ENCODE measurements at regions not wholly inside any gene's neighbourhood (a gene's known extent, or its start where the extent isn't known, plus 50 kb on each side); places are given as distances from the start of the nearest gene placed in this dataset.

- DNase-seq (no peak), ATAC-seq (no peak)
- no peaks in the 10 kb centered on the region for H3K4me1 ChIP-seq
- intact Hi-C loops (cut with DNase I) = no loop called here
- H3K36me3 ChIP-seq = no peaks in the 10 kb centered on the region
- no peak for TF ChIP-seq CTCF (IDR thresholded peaks at IDR 0.05)
- H3K9me3 ChIP-seq = no peaks in the 10 kb centered on the region
- no peak overlapping the region for H3K27ac ChIP-seq
- no peaks in the 10 kb centered on the region for H3K27me3 ChIP-seq
- H3K4me3 ChIP-seq = no peak overlapping the region
These were observed 660.5 kb downstream of the TOX3 start for GRCh38 chr16:51886456-51886855.

GRCh38 chr16:51884773-51885172 is 662.2 kb downstream of the TOX3 start:
- H3K4me3 ChIP-seq = no peak overlapping the region
- H3K9me3 ChIP-seq = no peaks in the 10 kb centered on the region
- intact Hi-C loops (cut with DNase I) = no loop called here
- DNase-seq (no peak), ATAC-seq (no peak)
- no peak for TF ChIP-seq CTCF (IDR thresholded peaks at IDR 0.05)
- H3K27ac ChIP-seq = no peak overlapping the region
- H3K36me3 ChIP-seq = no peaks in the 10 kb centered on the region
- H3K4me1 ChIP-seq = no peaks in the 10 kb centered on the region
- no peaks in the 10 kb centered on the region for H3K27me3 ChIP-seq

- Histone ChIP-seq H3K9me3 (no peaks in the 10 kb centered on the region), H3K27ac (no peak overlapping the region), H3K4me1 (no peaks in the 10 kb centered on the region), H3K4me3 (no peak overlapping the region), H3K27me3 (no peaks in the 10 kb centered on the region), H3K36me3 (no peaks in the 10 kb centered on the region)
- ATAC-seq (no peak), DNase-seq (no peak)
- TF ChIP-seq CTCF (IDR thresholded peaks at IDR 0.05) = no peak
- intact Hi-C loops (cut with DNase I) = no loop called here
These were observed 665.2 kb downstream of the TOX3 start for GRCh38 chr16:51881731-51882130.

GRCh38 chr16:51880776-51881175 is 666.2 kb downstream of the TOX3 start:
- ATAC-seq (no peak), DNase-seq (no peak)
- TF ChIP-seq CTCF (IDR thresholded peaks at IDR 0.05) = no peak
- H3K27me3 ChIP-seq = no peaks in the 10 kb centered on the region
- H3K9me3 ChIP-seq = no peaks in the 10 kb centered on the region
- H3K27ac ChIP-seq = peak overlapping the region in 1 of 2 donors; percentile 41
- no peaks in the 10 kb centered on the region for H3K36me3 ChIP-seq
- intact Hi-C loops (cut with DNase I) = no loop called here
- H3K4me3 ChIP-seq = no peak overlapping the region
- no peaks in the 10 kb centered on the region for H3K4me1 ChIP-seq

GRCh38 chr16:51877686-51878085 is 669.3 kb downstream of the TOX3 start:
- H3K9me3 ChIP-seq = no peaks in the 10 kb centered on the region
- no peaks in the 10 kb centered on the region for H3K27me3 ChIP-seq
- no peak overlapping the region for H3K4me3 ChIP-seq
- H3K4me1 ChIP-seq = no peaks in the 10 kb centered on the region
- H3K36me3 ChIP-seq = no peaks in the 10 kb centered on the region
- DNase-seq = no peak
- TF ChIP-seq CTCF (IDR thresholded peaks at IDR 0.05) = no peak
- intact Hi-C loops (cut with DNase I) = no loop called here
- no peak overlapping the region for H3K27ac ChIP-seq
- no peak for ATAC-seq
